HEK293T (cell line): ENCODE measurements at regions not wholly inside any gene's neighbourhood (a gene's known extent, or its start where the extent isn't known, plus 50 kb on each side); places are given as distances from the start of the nearest gene placed in this dataset.

Experiments used
- ARNT ChIP-seq: fragments of 450-650 bp; IDR thresholded peaks from 2 replicates; pipeline ENCODE4 v1.6.1; 2017; ENCODE audit warnings: mild to moderate bottlenecking
- ELF4 ChIP-seq: fragments of 450-650 bp; IDR thresholded peaks from 2 replicates; pipeline ENCODE4 v1.6.1; 2017; ENCODE audit warnings: antibody characterized with exemption
- FOXA1 ChIP-seq: fragments of 450-650 bp; IDR thresholded peaks from 2 replicates; pipeline ENCODE4 v1.6.1; 2016; ENCODE audit warnings: mild to moderate bottlenecking
- FOXM1 ChIP-seq: fragments of 450-650 bp; IDR thresholded peaks from 2 replicates; pipeline ENCODE4 v1.6.1; 2017; ENCODE audit warnings: mild to moderate bottlenecking, borderline replicate concordance
- HDGF ChIP-seq: fragments of 450-650 bp; IDR thresholded peaks from 2 replicates; pipeline ENCODE4 v1.6.1; 2017; ENCODE audit warnings: antibody characterized with exemption, borderline replicate concordance
- LEF1 ChIP-seq: fragments of 450-650 bp; IDR thresholded peaks from 2 replicates; pipeline ENCODE4 v1.6.1; 2017; ENCODE audit warnings: mild to moderate bottlenecking, borderline replicate concordance
- SUZ12 ChIP-seq: fragments of 450-650 bp; IDR thresholded peaks from 2 replicates; pipeline ENCODE4 v1.6.1; 2016; ENCODE audit warnings: mild to moderate bottlenecking

GRCh38 chrX:130497531-130497930, 95.7 kb downstream of the RBMX2 start:
- TF ChIP-seq HDGF (no peak), LEF1 (no peak), FOXM1 (no peak), SUZ12 (no peak), ELF4 (no peak), FOXA1 (no peak), ARNT (no peak)
